NCI-H460 (cell line): ENCODE measurements at regions not wholly inside any gene's neighbourhood (a gene's known extent, or its start where the extent isn't known, plus 50 kb on each side); places are given as distances from the start of the nearest gene placed in this dataset.

Experiments used
- DNase-seq: peaks from one replicate; pipeline ENCODE4 v3.0.0-alpha.2; 2016; ENCODE audit warnings: low read depth; ENCODE audit errors: extremely low read depth

DNA sequence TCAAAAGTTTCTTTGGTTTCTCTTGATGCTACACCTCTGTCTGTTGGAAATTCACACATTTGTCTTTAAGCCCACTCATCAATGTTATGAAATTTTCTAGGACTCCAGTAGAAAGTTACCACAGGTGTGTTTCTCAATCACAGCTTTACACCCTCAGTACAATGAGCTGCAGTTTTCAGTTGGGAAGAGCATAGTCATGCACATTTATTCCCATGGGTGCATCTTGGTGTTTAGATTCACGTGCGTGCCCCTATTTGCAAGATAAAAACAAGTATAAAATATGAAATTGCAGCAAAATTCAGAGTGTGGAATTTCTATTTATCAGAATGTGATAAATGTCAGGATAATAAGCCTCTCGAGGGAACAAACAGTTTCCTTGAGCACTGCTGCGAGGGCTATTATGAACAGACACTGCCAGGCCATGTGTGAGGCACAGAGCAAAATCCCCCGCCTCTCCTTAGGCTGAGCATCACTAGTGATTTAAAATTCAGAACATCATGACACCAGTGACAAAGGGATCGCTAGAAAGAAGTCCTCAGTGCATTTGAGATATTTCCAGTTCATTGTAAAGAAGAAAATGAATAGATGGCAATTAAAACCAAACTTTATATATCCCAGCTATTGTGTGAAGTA, 512.2 kb upstream of the TCF4 start:
- DNase-seq: no peak

DNA sequence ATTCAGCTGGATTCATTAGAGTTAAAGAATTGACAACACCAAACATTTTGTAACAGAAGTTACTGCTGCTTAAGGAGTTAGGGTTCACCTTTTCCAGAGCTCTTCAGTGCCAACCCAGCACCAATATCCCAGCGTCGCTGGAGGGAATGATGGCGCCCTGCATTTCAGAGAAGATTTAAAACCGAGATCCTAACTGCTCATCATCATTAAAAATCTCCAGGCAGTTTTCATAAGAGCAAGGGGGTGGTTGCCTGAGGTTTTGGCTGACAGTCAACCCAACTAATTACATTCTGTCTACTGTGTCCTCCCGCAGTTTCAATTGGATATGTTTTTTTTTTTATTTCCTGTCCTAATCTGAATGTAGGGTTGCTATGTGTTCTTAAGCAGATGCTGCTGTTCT, 509.6 kb upstream of the TCF4 start:
- DNase-seq: no peak

DNA sequence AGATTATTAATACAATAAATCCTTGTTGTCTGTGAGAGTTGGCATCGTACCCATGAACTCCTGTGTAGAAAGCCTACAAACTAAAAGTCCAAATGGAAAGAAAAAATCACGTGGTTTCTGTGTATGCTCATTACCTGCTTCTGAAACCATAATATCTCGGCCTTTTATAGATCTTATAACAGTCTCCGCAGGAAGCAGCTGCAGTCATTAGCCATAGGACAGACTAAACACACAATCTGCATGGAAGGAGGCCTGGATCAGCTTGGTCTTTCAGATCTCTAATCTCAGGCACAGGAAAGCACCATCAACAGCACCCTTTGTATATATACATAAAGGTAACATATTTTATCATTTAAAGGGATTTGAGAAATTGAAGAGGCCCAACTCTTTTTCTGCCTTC, 508.9 kb upstream of the TCF4 start:
- no peak for DNase-seq

DNA sequence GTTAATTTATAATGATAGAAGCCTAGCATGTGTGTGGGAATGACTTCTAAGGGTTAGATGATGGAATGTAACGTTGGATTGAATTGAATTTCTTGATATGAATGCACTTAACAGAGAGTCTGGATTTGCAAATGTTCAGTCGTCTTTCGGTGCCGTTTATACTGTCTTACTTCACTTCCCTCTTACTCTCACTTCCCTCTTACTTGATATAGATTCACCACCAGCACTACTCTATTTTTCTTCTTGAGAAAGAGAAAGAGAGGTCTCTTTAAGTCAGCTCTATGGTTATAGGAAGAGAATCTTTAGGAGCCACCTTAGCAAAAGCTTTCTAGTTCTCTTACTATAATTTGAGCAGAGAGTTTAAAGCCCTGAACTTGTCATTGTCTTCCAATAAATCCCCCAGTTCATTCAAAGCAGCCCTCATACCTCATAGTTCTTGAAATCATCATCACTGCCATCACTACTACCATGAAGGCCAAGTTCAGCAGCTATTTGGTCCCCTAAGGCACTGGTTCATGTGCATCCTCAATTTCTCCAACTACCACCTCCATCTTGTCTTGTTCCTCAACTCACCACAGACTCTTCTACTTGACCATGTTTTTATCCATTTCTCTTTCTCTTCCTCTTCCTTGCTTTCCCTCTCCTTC, 501.7 kb upstream of the TCF4 start:
- no peak for DNase-seq

DNA sequence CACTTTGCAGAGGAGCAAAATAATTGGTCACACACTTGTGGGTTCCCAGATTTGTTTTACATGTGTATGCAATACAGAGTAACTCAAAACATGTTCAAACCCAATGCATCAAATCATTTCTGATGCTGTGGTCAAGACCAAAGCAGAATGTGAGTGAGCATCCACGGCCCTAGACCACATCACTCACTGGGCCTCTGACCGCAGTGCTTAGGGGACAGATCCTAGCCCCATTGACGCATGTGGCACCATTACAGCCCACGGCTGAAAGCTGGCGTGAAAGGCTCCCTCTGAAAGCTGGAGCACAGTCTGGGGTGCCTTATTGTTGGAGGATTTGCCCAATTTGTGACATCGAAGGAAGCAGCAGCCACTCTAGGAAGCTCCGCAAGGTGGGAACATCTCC, 498.8 kb upstream of the TCF4 start:
- no peak for DNase-seq

DNA sequence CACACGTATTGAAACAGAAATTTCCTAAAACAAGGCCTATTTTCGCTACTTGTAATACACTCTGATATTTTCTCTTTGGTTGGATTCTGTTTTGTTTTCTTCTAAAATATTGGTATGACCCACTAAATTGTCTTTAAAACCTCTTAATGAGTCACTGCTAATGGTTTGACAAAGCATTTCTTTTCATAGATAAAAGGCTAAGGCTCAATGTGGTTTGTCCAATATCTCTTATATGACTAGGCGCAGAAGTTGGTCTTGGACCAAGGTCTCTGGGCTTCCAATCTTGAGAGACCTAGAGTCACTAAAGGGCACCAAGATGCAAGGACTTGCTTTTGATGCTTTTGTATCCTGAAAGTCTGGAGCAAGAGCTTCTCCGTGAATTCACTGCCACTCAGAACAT, 498.2 kb upstream of the TCF4 start:
- DNase-seq: no peak

DNA sequence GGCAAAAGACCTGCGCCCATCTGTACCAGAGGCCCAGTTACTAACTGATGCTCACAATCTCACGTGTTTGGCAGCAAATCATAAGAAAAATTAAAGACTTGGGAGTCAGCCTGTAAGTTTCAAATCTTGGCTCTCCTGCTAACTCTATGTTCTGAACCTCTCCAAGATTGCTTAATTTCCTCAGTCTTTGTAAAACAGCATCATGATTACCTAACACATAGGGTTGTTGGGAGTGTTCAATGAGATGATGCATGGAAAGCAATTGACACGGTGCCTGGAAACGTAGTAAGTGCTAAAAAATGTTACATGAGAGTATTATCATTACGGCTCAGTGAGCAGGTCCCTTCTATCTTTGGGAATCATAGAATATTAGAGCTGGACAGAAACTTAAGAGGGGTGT, 497.6 kb upstream of the TCF4 start:
- no peak for DNase-seq

DNA sequence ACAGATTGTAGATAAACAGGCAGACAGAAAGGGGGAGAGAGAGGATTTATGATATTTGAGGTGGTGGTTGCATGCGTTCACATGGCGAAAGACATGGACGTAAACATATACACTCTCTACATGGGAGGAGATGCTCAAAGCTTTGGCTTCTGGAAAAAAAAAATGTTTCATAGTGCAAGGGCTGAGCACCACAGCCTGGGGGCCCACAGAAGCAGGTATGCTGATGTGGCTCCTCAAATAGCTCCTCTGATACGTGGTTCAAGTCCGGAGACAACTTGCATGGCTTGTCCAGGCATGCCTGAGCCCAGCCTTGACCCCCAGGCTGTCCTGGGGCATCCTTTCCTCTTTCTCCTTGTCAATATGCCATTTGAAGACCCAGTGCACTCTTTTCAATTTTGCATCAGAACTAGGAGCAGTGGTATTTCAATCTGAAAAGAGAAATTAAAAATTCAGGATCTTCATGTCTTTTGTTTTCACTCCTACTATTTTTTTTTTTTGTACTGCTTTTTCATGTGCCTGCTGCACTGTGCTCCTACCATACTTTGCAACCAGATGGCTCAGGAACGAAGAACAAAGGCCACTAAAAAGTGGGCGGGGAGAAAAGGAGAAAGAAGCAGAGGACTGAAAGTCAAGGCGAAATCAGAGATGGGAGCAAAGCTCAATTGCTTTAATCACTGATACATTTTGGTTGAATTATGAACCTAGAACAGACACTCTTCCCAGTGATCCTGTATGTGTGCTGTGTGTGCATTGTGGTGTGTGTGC, 495.7 kb upstream of the TCF4 start:
- no peak for DNase-seq

DNA sequence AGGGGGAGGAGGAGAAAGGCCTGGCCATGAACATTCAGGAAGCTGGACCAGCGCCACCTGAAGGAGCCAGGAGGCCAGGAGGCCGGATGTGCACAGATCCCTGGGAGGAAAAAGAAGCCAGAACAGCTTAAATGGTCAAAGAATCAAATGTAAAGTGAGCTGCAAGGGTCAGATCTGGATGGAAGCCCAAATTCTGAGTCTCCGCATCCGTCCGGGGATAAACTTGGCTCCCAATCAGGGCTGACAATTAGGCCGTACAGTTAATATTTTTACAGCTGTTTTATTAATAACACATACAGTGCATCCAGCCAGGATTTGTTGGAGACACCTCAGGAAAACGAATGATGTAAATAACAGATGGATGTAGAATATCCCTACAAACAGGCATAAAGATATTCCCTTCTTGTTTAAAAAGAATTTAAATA, 495.1 kb upstream of the TCF4 start:
- DNase-seq: no peak

DNA sequence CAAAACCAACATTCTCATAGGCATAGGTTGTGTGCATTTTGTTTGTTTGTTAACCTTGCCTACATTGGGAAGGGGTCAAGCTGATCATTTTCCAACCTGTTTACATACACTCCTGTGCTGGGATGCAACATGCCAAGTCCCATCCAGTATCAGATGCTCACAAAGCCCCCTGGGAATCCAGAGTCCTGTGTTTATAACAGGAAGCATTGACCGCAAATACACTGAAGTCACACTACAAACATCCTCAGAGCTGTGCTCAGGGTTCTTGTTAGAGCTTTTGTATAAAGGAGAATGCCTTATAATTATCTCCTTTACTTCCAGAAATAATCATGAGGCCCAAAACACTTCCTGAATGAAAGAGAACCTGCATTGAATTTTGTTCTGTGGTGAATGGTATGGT, 488.7 kb upstream of the TCF4 start:
- DNase-seq: no peak

DNA sequence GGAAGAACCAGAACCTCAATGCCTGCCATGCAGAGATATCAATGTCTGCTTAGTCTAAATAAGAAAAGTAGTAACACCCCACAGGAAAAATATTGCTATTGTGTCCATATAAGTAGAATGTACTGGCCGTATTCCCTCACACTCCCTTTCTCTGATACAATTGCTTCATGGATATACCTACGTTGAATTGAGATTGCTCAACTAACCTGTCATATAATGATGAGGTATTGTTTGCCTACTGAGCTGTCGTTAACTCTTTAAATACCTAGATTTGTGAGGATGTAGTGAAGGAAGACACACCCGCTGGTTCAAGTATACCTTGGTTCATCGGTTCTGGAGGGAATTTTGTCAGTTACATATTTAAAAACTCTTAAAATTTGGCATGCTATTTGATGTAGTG, 480.7 kb upstream of the TCF4 start:
- DNase-seq: no peak

DNA sequence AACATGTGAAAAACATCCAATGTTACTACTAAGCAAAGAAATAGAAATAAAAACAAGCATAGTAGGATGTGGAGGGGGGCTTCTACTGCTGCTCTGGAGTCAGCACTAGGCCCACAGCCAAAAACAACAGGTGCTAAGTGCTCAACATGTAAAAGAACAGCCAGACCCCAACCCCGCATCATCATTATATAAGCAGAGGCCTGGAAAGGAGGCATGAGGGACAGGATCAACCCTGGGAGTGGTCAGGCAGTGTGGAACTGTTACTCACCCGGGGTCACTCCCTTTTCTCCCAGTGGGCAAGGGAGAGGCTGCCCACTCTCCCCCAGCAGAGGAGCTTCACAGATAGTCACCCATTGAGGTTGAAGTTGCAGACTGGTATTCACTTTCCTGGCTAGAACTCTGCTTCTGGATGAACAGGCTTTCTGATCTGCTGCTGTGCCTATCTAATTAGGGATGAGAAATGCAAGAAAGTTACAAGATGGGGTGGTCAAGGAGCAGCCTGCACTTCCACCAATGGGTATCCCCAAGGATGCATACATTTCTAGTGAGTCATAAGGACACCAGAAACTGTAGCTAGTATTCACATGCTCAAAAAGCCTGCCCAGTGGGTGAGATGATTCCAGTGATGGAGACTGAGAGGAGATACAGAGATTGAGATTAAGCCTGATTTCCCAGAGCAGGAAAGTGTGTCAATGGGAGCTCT, 480.1 kb upstream of the TCF4 start:
- no peak for DNase-seq

DNA sequence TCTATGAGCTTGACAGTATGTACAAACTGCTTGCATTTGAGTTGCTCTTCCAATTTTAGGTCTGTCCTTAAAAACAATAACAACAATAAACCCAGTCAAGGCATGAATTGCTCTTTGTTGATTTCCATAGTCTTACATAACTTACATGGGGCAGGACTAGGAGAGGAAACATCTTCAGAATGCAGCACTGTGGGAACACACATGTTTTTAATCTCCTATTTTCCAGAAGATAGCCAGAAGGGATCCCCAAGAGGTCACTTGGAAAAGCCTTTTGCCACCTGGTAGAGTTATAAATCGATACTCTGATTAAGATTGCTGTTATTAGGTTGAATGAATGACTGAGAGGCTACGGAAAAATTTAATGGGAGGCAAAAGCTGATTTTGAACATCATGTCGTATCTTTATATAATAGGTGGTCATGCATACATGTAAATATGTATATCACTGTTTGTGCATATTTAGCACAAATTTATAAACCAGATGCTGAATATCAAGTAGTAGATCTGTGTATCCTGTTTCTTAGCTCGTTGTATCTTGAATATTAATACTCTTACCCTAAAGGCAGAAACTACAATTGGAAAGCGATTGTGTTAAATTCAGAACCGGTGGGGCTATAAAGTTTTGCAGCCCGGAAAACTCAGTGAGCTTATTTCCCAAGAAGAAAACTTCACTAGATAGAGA, 479.4 kb upstream of the TCF4 start:
- DNase-seq: no peak

DNA sequence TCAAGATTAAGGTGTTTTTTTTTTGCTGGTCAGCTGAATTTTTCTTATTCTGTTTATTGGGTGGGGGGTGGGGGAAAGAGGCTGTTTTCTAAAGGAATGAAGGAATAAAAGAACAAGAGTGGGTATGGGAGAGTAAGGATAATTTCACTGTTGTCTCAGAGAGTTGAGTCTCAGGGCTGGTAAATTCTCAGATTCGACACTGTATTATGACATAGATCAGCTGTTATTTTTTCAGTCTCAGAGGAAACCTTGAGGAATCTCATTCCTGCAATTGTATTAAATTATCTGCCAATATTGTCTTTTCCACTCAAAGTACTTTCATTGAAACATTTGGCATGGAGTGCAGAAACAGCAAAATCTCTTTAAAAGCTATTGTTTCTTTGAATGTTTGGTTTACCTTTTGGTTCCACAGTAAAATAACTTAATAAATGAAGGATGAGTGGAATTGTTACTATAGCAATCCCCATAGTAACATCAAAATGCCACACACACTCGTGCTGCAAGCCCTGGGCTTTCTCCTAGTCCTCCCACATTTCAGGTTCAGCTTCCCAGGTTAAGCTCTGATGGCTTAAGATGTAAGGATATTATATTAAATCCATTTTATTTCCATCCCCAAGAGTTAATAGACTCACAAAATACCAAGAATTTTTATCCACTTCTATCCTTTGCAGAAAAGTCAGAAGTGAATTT, 478.7 kb upstream of the TCF4 start:
- DNase-seq: no peak

DNA sequence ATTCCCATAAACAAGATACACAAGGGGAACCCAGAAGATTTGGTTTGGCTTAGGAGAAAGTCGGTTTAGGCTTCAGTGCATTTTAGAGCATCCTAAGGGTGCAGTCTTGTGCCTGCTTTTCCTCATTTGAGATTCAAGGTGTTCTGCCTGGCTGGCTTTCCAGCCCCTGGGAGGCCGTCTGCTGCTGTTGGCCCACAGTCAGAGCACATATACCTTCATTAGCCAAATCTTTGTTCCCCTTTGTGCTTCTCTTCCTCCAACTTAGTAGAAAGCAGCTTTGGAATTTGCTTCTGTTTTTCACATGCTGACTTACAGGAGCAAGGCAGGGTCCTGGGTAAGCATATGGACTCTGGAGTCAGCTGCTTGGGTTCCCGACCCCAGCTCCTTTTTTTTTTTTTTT, 477.1 kb upstream of the TCF4 start:
- DNase-seq: no peak

DNA sequence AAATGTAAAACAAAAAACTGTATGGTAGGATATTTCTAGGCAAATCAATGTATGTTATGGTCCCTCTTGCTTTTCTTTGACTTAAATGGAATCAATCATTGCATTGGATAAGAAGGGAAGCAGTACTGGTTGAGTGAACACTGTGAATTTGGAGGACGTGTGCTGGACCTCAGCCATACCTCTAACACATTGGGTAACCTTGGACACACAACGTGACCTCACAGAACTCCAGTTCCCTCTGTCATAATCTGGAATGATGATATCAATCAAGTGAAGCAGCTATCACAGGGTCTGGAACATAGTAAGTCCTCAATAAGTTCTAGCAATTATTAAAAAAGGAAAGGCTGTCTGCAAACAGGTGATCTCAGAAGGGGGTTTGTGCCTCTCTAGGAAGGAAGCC, 474.9 kb upstream of the TCF4 start:
- no peak for DNase-seq

DNA sequence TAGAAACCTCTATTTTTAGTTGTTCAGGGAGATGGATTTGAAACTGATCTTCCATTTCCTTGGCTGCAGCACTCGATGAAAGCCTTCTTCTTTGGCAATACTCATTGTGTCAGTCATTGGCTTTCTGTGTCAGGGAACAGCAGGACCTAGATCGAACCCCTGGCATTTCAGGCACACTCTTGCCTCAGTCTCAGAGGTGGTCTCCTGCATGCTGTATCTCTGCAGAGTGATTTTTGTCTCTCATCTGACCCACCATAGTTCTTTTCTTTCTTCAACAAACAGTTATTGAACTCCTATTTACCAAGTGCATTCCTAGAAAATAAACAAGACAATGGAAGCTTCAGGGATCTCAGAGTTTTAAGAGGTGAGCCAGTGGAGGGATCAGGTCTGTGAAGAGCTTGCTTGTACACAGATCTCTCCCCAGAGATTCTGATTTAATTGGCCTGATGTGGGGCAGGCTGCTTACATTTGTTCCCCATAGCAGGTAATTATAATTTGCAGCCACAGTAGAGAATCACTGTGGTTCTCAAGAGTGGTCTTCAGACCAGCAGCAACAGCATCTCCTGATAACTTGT, 473.1 kb upstream of the TCF4 start:
- no peak for DNase-seq

DNA sequence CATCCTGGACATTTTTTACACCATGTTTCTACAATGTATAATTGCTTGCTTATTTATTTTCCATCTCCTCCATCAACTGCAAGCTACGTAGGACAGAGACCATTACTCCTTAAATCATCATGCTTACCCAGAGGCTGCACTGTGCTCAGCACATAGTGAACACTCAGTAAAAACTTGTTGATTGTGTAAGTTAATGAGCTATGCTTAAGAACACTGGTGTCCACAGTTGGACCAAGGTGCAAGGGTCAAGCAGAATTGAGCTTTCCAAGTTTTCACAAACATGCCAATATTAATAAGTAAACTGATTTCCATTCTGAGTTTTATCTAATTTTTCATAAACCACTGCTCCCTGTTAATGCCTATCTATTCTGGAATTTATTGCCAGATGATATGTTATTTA, 464.2 kb upstream of the TCF4 start:
- DNase-seq: no peak

DNA sequence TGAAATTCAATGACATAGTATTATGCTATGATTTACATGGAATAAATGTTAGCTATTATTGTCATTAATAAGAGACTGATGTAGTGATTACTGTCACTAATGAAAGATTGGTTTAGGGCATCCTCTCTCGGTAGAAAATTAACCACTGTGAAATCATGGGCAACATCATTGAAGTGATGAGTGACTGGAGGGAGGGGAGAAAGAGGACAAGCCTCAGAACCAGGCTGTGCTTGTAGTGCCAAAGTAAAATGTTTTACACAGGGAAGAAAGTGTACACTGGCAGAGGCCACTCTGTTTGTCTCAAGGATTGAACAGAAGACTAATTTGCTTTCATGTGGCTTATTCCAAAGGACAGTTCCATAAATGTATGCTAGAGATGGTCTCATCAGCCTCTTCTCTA, 456.2 kb upstream of the TCF4 start:
- DNase-seq: no peak

DNA sequence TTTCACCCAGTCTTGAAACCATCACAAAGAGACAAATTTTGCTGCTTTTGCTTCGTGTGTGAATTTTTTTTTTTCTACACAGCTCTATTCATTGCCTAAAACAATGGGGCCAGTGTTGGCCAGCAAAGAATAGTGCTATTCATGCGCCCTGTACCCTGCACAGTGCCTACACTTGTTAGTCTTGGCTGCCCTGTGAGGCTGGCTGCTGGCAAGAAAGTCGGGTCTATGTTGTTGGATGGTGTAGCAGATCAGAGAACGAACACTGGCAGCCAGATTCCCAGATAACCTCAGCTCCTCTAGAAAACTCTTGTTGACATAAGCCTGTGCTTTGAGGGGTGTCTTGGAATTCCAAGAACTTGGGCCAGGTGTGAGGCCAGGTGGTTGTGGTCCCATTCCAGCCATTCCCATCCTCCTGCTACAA, 455.7 kb upstream of the TCF4 start:
- no peak for DNase-seq
